Testis (tissue), 2 donors: ENCODE measurements at regions not wholly inside any gene's neighbourhood (a gene's known extent, or its start where the extent isn't known, plus 50 kb on each side); places are given as distances from the start of the nearest gene placed in this dataset.

Experiments used
- POLR2A ChIP-seq: fragments of 450-650 bp; IDR thresholded peaks from one replicate; pipeline ENCODE4 v1.6.1; 2017; ENCODE audit warnings: antibody characterized with exemption, mild to moderate bottlenecking, moderate library complexity
- TF ChIP-seq, protein P1 (sequence below), 3 experiments: fragments of 450-650 bp in 2 of 3; fragments of 200-600 bp in 1 of 3; sonication (generic) in 1 of 3; IDR thresholded peaks; one replicate each; pipeline ENCODE4 v1.5.1; 2016 to 2019; ENCODE audit warnings: antibody characterized with exemption in 3 of 3, mild to moderate bottlenecking in 2 of 3, moderate library complexity in 1 of 3

DNA sequence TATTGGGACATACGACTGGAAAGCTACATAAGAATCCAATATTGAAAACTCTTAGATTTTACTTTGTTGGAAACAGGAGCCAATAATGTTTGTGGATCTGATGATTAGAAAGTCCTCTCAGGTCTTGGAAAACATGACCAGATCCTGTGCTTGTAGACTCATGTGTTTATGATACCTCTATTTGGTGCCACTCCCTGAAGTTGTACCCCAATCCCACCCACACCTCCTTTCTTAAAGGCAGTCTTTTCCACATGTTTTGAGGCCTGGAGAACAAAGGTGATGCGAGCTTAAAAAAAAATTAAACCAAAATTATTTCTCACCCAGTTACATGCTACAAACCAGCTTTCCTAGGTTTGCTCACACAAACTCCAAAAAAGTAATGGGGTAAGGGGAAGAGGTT, 262.7 kb downstream of the PTTG2 start:
- TF ChIP-seq, protein P1, sequence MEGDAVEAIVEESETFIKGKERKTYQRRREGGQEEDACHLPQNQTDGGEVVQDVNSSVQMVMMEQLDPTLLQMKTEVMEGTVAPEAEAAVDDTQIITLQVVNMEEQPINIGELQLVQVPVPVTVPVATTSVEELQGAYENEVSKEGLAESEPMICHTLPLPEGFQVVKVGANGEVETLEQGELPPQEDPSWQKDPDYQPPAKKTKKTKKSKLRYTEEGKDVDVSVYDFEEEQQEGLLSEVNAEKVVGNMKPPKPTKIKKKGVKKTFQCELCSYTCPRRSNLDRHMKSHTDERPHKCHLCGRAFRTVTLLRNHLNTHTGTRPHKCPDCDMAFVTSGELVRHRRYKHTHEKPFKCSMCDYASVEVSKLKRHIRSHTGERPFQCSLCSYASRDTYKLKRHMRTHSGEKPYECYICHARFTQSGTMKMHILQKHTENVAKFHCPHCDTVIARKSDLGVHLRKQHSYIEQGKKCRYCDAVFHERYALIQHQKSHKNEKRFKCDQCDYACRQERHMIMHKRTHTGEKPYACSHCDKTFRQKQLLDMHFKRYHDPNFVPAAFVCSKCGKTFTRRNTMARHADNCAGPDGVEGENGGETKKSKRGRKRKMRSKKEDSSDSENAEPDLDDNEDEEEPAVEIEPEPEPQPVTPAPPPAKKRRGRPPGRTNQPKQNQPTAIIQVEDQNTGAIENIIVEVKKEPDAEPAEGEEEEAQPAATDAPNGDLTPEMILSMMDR (IDR thresholded peaks at IDR 0.05): no peak
- TF ChIP-seq POLR2A: no peak
